ENCODE measurements at regions not wholly inside any gene's neighbourhood (a gene's known extent, or its start where the extent isn't known, plus 50 kb on each side); places are given as distances from the start of the nearest gene placed in this dataset.
"Not testable (repeated sequence)": the region's sequence is repeated elsewhere in the genome, so short reads cannot be mapped to it uniquely, and the experiment has no call there.

DNA sequence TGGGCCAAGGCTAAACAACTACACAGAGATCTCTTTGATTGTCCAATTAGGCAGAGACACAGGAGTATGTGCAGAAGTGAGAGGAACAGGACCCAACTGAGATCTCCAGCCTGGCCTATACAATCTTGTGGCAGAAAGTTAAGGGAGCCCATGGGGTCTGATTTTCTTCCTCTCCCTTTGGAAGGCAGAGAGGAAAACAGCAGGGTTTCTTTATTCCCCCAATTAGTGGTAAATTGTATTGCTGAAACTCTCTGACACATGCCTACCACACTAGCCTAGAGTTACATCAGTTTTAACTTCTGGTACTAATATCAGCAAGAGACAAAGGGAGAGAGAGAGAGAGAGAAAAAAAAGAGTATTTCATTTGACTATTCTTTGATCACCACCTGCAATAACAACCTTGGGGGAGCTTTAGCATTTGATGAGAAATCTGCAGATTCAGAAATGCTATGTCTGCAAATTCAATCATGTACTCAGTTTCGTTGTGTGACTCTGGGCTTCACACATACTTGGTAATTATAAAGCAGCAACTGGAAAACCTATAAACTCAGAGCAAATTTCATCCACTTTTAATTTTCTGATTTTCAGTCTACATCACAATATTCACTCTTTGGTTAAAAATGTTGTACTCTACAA is 260.3 kb upstream of the SPTLC3 start:
- no peaks in the 10 kb centered on the region for H3K9me3 ChIP-seq (ENCODE audit: low read length)
- no peak overlapping the region for H3K27ac ChIP-seq (ENCODE audit: low read length)
- no peaks in the 10 kb centered on the region for H3K36me3 ChIP-seq (ENCODE audit: low read depth, low read length)
- DNase-seq = no peak
- no peak for ATAC-seq
- peaks cover 81% of the 10 kb centered on the region for H3K27me3 ChIP-seq (ENCODE audit: low read length)
- intact Hi-C loops (cut with micrococcal nuclease) = no loop called here
- H2AFZ ChIP-seq (ENCODE audit: low read length) = no peak overlapping the region
- CTCF ChIA-PET = no interaction called here
- H3F3A ChIP-seq (ENCODE audit: low read length, unreplicated experiment) = no peaks in the 10 kb centered on the region
- no peak for TF ChIP-seq EZH2 (IDR thresholded peaks at IDR 0.05; ENCODE audit: low read length, unreplicated experiment)
- TF ChIP-seq, protein P1, sequence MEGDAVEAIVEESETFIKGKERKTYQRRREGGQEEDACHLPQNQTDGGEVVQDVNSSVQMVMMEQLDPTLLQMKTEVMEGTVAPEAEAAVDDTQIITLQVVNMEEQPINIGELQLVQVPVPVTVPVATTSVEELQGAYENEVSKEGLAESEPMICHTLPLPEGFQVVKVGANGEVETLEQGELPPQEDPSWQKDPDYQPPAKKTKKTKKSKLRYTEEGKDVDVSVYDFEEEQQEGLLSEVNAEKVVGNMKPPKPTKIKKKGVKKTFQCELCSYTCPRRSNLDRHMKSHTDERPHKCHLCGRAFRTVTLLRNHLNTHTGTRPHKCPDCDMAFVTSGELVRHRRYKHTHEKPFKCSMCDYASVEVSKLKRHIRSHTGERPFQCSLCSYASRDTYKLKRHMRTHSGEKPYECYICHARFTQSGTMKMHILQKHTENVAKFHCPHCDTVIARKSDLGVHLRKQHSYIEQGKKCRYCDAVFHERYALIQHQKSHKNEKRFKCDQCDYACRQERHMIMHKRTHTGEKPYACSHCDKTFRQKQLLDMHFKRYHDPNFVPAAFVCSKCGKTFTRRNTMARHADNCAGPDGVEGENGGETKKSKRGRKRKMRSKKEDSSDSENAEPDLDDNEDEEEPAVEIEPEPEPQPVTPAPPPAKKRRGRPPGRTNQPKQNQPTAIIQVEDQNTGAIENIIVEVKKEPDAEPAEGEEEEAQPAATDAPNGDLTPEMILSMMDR (conservative IDR thresholded peaks at IDR 0.05; ENCODE audit: low read depth, low read length) = no peak
- H3K9me2 ChIP-seq (replicated peaks; ENCODE audit: low read length) = no peaks in the 10 kb centered on the region
- POLR2A ChIA-PET (ENCODE audit: unreplicated experiment) = no interaction called here
- no peaks in the 10 kb centered on the region for H3K4me1 ChIP-seq (ENCODE audit: insufficient read depth, low read length)
- no peak overlapping the region for H3K4me2 ChIP-seq (ENCODE audit: low read length)
- H3K4me3 ChIP-seq (ENCODE audit: low read length) = no peak overlapping the region
- H3K79me2 ChIP-seq (ENCODE audit: low read length) = no peaks in the 10 kb centered on the region
- no peak overlapping the region for H3K9ac ChIP-seq (ENCODE audit: low read length)
- H4K20me1 ChIP-seq (ENCODE audit: low read length) = no peaks in the 10 kb centered on the region
- no TSS peak for BruUV-seq (replicated peaks)

DNA sequence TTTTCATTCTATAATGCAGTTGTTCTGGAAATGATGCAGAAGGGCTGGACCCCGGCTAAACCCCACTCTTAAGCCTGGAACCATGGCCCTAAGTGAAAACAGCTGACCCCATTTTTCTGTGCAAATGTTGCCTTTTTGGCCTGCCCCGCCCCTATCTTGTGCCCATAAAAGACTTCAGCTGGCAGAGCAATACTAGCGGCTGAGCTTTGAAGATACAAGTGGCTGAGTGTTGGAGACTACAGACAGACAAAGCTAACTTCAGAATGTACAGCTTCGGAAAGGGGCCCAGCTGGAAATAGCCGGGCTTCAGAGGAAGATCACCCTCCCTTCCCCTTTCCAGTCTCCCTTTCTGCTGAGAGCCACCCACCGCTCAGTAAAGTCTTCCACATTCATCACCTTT is 258.6 kb upstream of the SPTLC3 start:
- no peak overlapping the region for H3K27ac ChIP-seq (ENCODE audit: low read length)
- no peak overlapping the region for H2AFZ ChIP-seq (ENCODE audit: low read length)
- H3K4me3 ChIP-seq (ENCODE audit: low read length) = no peak overlapping the region
- H3K9me3 ChIP-seq (ENCODE audit: low read length) = no peaks in the 10 kb centered on the region
- no TSS peak for BruUV-seq (replicated peaks)
- H4K20me1 ChIP-seq (ENCODE audit: low read length) = no peaks in the 10 kb centered on the region
- H3K9me2 ChIP-seq (replicated peaks; ENCODE audit: low read length) = no peaks in the 10 kb centered on the region
- no peak for DNase-seq
- ATAC-seq = no peak
- H3K4me2 ChIP-seq (ENCODE audit: low read length) = no peak overlapping the region
- H3K79me2 ChIP-seq (ENCODE audit: low read length) = no peaks in the 10 kb centered on the region
- H3F3A ChIP-seq (ENCODE audit: low read length, unreplicated experiment) = no peaks in the 10 kb centered on the region
- ChIA-PET CTCF (no interaction called here), POLR2A (ENCODE audit: unreplicated experiment) (no interaction called here)
- TF ChIP-seq, protein P1 (conservative IDR thresholded peaks at IDR 0.05; ENCODE audit: low read depth, low read length) = no peak
- TF ChIP-seq EZH2 (IDR thresholded peaks at IDR 0.05; ENCODE audit: low read length, unreplicated experiment) (no peak), EZH2phosphoT487 (IDR thresholded peaks at IDR 0.05; ENCODE audit: borderline replicate concordance, low read length) (no peak)
- H3K4me1 ChIP-seq (ENCODE audit: insufficient read depth, low read length) = no peaks in the 10 kb centered on the region
- H3K9ac ChIP-seq (ENCODE audit: low read length) = no peak overlapping the region
- intact Hi-C loops (cut with micrococcal nuclease) = no loop called here
- peaks cover 80% of the 10 kb centered on the region for H3K27me3 ChIP-seq (ENCODE audit: low read length)
- no peaks in the 10 kb centered on the region for H3K36me3 ChIP-seq (ENCODE audit: low read depth, low read length)

DNA sequence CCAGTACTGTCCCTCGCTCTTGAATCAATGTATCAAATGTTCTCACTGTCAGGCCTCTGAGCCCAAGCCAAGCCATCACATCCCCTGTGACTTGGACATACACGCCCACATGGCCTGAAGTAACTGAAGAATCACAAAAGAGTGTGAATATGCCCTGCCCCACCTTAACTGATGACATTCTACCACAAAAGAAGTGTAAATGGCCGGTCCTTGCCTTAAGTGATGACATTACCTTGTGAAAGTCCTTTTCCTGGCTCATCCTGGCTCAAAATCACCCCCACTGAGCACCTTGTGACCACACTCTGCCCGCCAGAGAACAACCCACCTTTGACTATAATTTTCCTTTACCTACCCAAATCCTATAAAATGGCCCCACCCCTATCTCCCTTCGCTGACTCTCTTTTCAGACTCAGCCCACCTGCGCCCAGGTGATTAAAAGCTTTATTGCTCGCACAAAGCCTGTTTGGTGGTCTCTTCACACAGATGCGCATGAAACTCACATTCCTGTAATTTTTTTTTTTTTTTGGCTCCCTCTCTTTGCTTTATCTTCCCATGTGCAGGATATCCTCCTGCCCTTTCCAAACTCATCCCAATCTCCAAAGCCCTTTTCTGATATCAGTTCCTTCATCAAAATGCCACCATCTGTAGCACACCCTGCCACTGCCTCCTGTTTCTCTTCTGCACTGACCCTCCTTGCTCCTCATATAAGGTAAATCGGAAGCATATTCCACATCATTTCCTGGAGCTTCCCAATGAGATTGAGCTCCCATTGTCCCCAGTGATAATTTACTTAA is 255.7 kb upstream of the SPTLC3 start:
- CTCF ChIA-PET; H3K79me2 ChIP-seq (ENCODE audit: low read length); H3K4me1 ChIP-seq (ENCODE audit: insufficient read depth, low read length); H3F3A ChIP-seq (ENCODE audit: low read length, unreplicated experiment); H2AFZ ChIP-seq (ENCODE audit: low read length); DNase-seq; H3K4me2 ChIP-seq (ENCODE audit: low read length); H3K9ac ChIP-seq (ENCODE audit: low read length); H3K9me2 ChIP-seq (replicated peaks; ENCODE audit: low read length); ATAC-seq; H3K27ac ChIP-seq (ENCODE audit: low read length); H3K36me3 ChIP-seq (ENCODE audit: low read depth, low read length); H4K20me1 ChIP-seq (ENCODE audit: low read length); BruUV-seq (replicated peaks); H3K4me3 ChIP-seq (ENCODE audit: low read length); H3K9me3 ChIP-seq (ENCODE audit: low read length); POLR2A ChIA-PET (ENCODE audit: unreplicated experiment); intact Hi-C loops (cut with micrococcal nuclease): not testable (repeated sequence)
- H3K27me3 ChIP-seq (ENCODE audit: low read length) = peaks cover 73% of the 10 kb centered on the region

DNA sequence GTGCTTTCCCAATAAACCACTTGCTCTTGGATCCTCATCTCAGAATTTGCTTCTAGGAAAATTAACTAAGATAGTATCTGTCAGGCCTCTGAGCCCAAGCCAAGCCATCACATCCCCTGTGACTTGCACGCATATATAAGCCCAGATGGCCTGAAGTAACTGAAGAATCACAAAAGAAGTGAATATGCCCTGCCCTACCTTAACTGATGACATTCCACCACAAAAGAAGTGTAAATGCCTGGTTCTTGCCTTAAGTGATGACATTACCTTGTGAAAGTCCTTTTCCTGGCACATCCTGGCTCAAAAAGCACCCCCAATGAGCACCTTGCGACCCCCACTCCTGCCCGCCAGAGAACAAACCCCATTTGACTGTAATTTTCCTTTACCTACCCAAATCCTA is 255.0 kb upstream of the SPTLC3 start:
- H3K4me2 ChIP-seq (ENCODE audit: low read length); H3K36me3 ChIP-seq (ENCODE audit: low read depth, low read length); H2AFZ ChIP-seq (ENCODE audit: low read length); H3K79me2 ChIP-seq (ENCODE audit: low read length); CTCF ChIA-PET; BruUV-seq (replicated peaks); H3K9me2 ChIP-seq (replicated peaks; ENCODE audit: low read length); H3K9ac ChIP-seq (ENCODE audit: low read length); ATAC-seq; H4K20me1 ChIP-seq (ENCODE audit: low read length); H3K4me1 ChIP-seq (ENCODE audit: insufficient read depth, low read length); POLR2A ChIA-PET (ENCODE audit: unreplicated experiment); DNase-seq; H3F3A ChIP-seq (ENCODE audit: low read length, unreplicated experiment); intact Hi-C loops (cut with micrococcal nuclease); H3K27ac ChIP-seq (ENCODE audit: low read length); H3K4me3 ChIP-seq (ENCODE audit: low read length); H3K9me3 ChIP-seq (ENCODE audit: low read length): not testable (repeated sequence)
- peaks cover 66% of the 10 kb centered on the region for H3K27me3 ChIP-seq (ENCODE audit: low read length)

DNA sequence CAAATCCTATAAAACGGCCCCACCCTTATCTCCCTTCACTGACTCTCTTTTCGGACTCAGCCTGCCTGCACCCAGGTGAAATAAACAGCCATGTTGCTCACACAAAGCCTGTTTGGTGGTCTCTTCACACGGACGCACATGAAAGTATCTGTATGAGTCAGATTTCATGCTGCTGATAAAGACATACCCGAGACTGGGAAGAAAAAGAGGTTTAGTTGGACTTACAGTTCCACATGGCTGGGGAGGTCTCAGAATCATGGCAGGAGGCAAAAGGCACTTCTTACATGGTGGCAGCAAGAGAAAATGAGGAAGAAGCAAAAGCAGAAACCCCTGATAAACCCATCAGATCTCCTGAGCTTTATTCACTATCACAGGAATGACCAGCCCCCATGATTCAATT is 249.3 kb upstream of the SPTLC3 start:
- ATAC-seq; H3K4me1 ChIP-seq (ENCODE audit: insufficient read depth, low read length); BruUV-seq (replicated peaks); H3K36me3 ChIP-seq (ENCODE audit: low read depth, low read length); H3K9me2 ChIP-seq (replicated peaks; ENCODE audit: low read length); H3K27ac ChIP-seq (ENCODE audit: low read length); H3F3A ChIP-seq (ENCODE audit: low read length, unreplicated experiment); CTCF ChIA-PET; H3K9me3 ChIP-seq (ENCODE audit: low read length); H3K4me2 ChIP-seq (ENCODE audit: low read length); H3K9ac ChIP-seq (ENCODE audit: low read length); H3K4me3 ChIP-seq (ENCODE audit: low read length); POLR2A ChIA-PET (ENCODE audit: unreplicated experiment); H4K20me1 ChIP-seq (ENCODE audit: low read length); H3K79me2 ChIP-seq (ENCODE audit: low read length); DNase-seq; intact Hi-C loops (cut with micrococcal nuclease); H2AFZ ChIP-seq (ENCODE audit: low read length): not testable (repeated sequence)
- H3K27me3 ChIP-seq (ENCODE audit: low read length) = peaks cover 60% of the 10 kb centered on the region

Measured in PC-3 (cell line).